HG03097 (cell line): ENCODE measurements at regions not wholly inside any gene's neighbourhood (a gene's known extent, or its start where the extent isn't known, plus 50 kb on each side); places are given as distances from the start of the nearest gene placed in this dataset.

Experiments
- ATAC-seq: cut with Tn5 transposase; IDR thresholded peaks from one replicate; pipeline ENCODE4 v1.9.1; 2021; ENCODE audit not compliant: unreplicated experiment, low FRiP score

GRCh38 chr10:94085766-94086437 lies 92.2 kb downstream of the PLCE1 start:
- no peak for ATAC-seq

GRCh38 chr10:94088926-94089381 lies 95.2 kb downstream of the PLCE1 start:
- ATAC-seq, result no peak

DNA sequence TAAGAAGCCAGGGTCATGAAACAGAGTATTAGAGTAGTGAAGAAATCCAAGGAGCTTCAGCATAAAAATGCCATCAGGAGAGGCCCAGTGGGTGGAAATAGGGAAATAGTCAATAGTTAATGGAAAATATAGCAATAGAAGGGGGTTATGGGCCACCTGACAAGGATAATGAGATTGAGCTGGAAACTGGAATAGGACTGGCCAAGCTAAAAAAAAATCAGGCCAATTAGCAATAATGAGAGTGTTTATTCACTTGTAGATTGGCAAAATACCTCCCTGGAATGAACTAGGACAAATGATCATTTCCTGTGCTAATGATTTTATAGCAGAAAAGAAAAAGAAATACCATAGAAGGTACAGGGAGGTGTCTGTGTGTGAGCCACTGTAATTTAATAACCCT lies 97.9 kb downstream of the PLCE1 start:
- ATAC-seq, result no peak

DNA sequence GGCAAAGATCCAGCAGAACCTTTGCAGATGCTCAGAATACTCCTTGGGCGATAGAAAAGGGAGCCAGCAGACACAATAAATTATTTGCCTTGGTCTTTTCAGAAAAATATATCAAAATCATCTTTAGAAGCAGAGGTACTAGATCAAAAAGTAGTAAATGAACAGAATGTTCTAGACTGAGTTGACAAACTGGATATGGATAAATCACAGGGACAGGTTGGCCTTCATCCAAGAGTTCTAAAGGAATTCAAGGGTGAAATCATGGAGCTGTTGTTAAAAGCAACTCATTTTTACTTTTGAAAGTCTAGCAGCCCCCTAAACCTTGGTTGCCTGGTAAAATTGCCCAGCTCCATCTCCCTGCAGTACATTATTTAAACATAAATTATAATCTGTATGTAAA lies 99.1 kb downstream of the PLCE1 start:
- ATAC-seq, result no peak

DNA sequence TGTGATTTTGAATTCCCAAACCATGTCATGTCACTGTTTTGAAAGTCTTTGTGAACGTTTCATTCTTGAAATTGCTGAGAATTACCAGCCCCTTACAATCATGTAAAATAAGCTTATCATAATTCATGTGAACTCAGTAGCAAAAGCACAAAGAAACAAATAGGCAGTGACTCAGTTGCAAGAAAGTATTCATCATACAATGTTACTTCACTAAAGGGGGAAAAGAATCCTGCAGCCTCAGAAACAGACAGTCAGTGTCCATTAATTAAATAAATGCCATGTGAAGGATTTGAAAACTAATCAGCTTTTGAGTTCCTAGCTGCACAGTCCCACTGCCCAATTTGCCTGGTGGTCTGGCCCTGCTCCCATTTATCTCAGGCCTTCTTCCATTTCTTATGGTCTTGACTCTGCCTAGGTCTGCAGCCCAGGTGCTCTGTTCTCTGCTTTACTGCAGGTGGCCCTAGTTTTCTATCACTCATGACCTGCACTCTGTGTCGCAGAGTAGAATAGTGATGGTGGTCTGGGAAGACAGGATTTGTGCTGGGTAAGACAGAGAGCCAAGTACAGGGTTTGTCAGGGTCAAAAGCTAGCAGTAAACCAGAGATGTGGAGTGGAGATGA lies 99.7 kb downstream of the PLCE1 start:
- no peak for ATAC-seq

GRCh38 chr10:94094540-94094939 lies 100.8 kb downstream of the PLCE1 start:
- no peak for ATAC-seq

DNA sequence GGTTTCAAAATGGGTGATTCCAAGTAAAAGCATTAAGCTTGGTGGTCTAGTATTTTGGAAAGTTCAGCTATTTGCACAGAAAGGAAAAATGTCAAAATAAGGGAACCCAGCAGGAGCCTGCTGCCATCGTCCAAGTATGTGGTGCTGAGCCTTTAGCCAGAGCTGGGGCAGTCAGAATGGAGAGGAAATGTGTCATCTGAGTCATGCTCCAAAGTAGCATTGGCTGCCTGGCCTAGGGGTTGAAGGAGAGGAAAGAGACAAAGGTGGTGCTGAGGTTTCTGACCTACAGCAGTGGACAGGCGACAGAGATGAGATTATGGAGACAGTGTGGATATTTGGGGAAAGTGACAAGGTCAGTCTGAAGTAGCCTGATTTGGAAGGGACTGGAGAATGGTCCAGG lies 103.9 kb downstream of the PLCE1 start:
- no peak for ATAC-seq

- no peak for ATAC-seq
Observed at GRCh38 chr10:94098896-94099295, 105.2 kb downstream of the PLCE1 start.

- no peak for ATAC-seq
Observed at GRCh38 chr10:94101894-94102293, 108.2 kb downstream of the PLCE1 start.

GRCh38 chr10:94102436-94102835 lies 108.7 kb downstream of the PLCE1 start:
- no peak for ATAC-seq

- ATAC-seq, result no peak
Observed at GRCh38 chr10:94103192-94103591, 109.5 kb downstream of the PLCE1 start.

DNA sequence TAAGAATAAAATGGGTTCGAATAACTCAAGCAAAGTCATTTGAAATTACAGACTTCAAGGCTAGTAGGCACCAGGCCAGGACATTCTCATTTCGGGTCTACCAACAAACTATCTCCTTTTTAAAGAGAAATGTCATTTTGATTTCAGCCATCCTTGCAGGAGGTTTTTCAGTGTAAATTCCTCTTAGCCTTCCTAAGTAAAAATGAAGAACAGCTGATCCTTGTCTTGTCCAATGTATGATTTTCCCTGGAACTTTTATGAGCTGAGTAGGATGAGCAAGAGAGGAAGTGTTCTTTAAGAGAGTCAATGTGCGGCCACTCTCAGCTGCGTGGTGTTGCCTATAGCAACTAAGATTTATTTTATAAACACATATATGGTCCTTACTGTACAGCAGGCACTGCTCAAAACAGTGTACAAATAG lies 110.1 kb downstream of the PLCE1 start:
- ATAC-seq, result no peak

GRCh38 chr10:94104316-94105000 lies 110.7 kb downstream of the PLCE1 start:
- no peak for ATAC-seq

DNA sequence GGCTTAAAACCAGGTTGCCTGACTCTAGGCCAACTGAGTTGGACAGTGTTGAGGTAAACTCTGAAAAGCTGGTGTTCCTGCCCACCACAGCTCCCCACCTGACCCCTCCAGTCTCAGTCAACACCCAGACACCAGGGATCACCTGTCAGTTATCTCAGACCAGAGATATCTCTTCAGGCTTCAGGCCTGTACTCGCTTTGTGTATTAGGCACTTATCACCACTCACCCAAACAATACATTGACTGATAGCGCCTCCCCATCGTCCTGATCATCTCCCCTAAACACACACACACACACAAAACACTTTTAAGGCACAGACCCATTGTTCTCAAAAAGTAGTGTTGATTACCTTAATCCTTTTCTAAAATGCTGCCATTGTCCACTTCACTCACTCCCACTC lies 111.5 kb downstream of the PLCE1 start:
- no peak for ATAC-seq

GRCh38 chr10:94107191-94107590 lies 113.5 kb downstream of the PLCE1 start:
- no peak for ATAC-seq

DNA sequence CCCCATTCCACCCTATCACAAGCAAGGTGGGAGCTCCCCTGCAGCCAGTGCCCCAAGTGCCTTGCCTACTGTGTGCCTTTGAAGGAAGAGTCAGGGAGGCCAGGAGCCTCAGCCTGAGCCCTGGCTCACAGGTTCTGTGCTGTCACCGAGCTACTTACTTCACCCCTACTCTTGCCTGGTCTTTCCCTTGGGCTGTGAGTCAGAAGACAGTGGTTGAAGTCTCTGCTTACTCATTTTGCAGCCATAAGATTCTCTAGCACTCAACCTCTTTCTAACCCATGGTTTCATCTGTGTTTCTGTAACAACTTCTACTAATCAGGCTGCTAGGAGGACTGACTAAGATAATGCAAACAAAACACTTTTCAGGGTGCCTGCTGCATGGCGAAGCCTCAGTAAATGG lies 114.5 kb downstream of the PLCE1 start:
- ATAC-seq, result no peak

DNA sequence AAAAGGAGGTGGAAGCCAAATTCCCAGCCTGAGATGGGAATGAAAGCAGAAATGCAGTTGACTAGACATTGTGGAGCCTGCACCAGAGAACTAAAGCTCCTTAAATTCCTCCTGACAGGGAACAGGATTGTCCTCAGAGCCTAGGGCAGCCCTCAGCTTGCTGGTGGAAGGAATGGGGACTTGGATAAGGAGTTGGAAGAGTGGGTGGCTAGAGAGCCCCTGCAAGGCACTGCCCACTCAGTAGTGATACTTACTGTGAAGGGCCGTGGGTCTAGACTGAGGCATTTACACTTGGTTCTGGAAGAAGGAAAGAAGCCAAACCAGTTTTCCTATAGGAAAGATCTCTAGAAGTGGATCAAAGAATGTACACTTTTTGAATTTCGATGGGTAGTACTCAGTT lies 117.6 kb downstream of the PLCE1 start:
- ATAC-seq, result no peak

GRCh38 chr10:94112321-94112720 lies 118.6 kb downstream of the PLCE1 start:
- no peak for ATAC-seq

DNA sequence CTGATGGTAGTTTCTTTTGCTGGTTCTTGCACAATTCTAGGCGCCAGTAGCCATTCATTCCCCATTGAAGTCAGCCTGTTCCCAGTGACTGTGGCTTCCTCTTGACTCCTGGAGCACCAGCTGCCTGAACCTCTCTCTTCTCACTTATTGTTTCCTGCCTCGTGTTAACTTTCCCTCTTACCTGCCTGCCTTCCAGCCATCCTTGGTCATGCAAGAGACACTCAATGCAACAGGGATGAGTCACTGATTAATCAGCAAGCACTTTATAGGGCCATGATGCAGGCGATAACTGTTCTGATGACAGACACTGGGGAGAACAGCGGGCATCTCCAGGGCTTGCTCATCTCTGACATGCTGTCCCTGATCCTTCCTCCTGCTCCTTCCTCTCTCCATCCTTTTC lies 122.0 kb downstream of the PLCE1 start:
- no peak for ATAC-seq

GRCh38 chr10:94116848-94117247 lies 123.1 kb downstream of the PLCE1 start:
- no peak for ATAC-seq

DNA sequence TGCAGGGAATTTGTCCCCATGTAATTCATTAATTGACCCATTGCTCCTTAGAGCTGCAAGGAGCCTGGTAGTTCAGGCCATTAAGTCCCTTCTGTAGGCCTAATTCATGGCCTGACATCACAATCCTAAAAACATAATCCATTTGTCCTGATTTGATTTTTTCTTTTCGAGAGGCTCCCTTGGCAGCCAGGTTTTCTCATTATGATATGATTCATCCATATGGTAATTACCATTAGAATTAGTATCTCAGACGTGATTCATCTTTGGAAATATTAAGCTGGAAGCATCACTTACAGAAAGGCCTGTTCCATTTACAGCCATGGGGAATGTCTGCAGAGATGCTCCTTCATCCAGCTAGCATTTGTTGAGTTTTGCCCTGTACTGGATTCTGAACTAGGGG lies 128.5 kb downstream of the PLCE1 start:
- no peak for ATAC-seq
